Testis (tissue), 2 donors: ENCODE measurements at regions not wholly inside any gene's neighbourhood (a gene's known extent, or its start where the extent isn't known, plus 50 kb on each side); places are given as distances from the start of the nearest gene placed in this dataset.

Source experiments
- POLR2A ChIP-seq: fragments of 450-650 bp; IDR thresholded peaks from one replicate; pipeline ENCODE4 v1.6.1; 2017; ENCODE audit warnings: antibody characterized with exemption, mild to moderate bottlenecking, moderate library complexity
- TF ChIP-seq, protein P1 (sequence below), 3 experiments: fragments of 450-650 bp in 2 of 3; fragments of 200-600 bp in 1 of 3; sonication (generic) in 1 of 3; IDR thresholded peaks; one replicate each; pipeline ENCODE4 v1.5.1; 2016 to 2019; ENCODE audit warnings: antibody characterized with exemption in 3 of 3, mild to moderate bottlenecking in 2 of 3, moderate library complexity in 1 of 3

- TF ChIP-seq, protein P1, sequence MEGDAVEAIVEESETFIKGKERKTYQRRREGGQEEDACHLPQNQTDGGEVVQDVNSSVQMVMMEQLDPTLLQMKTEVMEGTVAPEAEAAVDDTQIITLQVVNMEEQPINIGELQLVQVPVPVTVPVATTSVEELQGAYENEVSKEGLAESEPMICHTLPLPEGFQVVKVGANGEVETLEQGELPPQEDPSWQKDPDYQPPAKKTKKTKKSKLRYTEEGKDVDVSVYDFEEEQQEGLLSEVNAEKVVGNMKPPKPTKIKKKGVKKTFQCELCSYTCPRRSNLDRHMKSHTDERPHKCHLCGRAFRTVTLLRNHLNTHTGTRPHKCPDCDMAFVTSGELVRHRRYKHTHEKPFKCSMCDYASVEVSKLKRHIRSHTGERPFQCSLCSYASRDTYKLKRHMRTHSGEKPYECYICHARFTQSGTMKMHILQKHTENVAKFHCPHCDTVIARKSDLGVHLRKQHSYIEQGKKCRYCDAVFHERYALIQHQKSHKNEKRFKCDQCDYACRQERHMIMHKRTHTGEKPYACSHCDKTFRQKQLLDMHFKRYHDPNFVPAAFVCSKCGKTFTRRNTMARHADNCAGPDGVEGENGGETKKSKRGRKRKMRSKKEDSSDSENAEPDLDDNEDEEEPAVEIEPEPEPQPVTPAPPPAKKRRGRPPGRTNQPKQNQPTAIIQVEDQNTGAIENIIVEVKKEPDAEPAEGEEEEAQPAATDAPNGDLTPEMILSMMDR (IDR thresholded peaks at IDR 0.05) = peak in 2 of 3 experiments; percentile 34 to 39
- TF ChIP-seq POLR2A = no peak
Observed at GRCh38 chr3:63193647-63194046, 84.5 kb upstream of the SYNPR start.
